ENCODE measurements at regions not wholly inside any gene's neighbourhood (a gene's known extent, or its start where the extent isn't known, plus 50 kb on each side); places are given as distances from the start of the nearest gene placed in this dataset.

DNA sequence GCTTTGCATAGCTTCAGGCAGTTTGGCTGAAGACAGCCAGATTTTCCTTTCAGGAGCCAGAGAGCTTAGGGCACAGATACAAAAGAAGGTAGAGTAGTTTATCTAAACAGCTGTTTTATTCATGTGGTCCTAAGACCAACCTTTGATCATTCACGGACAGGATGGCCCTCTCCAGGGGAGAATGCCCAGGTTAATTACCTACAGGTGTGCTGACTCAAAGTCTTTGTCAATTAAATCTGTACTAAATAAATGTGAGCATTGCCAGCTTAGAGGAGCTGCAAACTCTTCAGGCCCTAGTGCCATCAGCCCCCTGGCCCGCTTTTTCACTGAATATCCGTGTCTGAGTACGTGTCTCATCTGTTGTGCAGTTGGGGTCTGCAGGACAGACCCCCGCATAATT is 554.7 kb downstream of the NUP35 start:
- H3K36me3 ChIP-seq (ENCODE audit: insufficient read depth, low read length), result no peaks in the 10 kb centered on the region
- H3K27ac ChIP-seq (ENCODE audit: low read depth, low read length), result no peak overlapping the region
- no peaks in the 10 kb centered on the region for H3K79me2 ChIP-seq (ENCODE audit: control insufficient read depth, insufficient read depth, low read length, unreplicated experiment)
- H3K4me3 ChIP-seq (ENCODE audit: low read depth, low read length), result no peak overlapping the region
- H2AFZ ChIP-seq (ENCODE audit: low read length, unreplicated experiment), result no peak overlapping the region
- H3K27me3 ChIP-seq (ENCODE audit: insufficient read depth, low read length), result no peaks in the 10 kb centered on the region
- H3K4me1 ChIP-seq (ENCODE audit: control insufficient read depth, insufficient read depth, low read length, unreplicated experiment), result no peaks in the 10 kb centered on the region

DNA sequence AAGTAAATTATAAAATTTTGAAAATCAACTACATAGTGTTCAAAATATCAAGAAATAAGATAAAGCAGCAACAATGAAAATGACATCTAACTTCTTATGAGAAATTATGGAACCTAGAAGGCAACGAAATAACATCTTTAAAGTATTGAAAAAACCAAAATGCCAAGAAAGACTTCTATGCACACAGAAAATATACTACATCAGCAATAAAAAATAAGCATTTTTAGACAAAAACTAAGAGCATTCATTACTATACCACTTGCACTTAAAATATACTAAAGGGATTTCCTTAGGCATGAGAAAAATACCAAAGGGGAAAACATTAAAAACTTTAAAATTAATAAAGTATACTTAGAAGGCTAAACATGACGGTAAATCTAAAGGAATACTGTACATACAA is 556.3 kb downstream of the NUP35 start:
- H3K36me3 ChIP-seq (ENCODE audit: insufficient read depth, low read length), result no peaks in the 10 kb centered on the region
- no peaks in the 10 kb centered on the region for H3K4me1 ChIP-seq (ENCODE audit: control insufficient read depth, insufficient read depth, low read length, unreplicated experiment)
- H3K4me3 ChIP-seq (ENCODE audit: low read depth, low read length), result no peak overlapping the region
- H2AFZ ChIP-seq (ENCODE audit: low read length, unreplicated experiment), result no peak overlapping the region
- H3K27me3 ChIP-seq (ENCODE audit: insufficient read depth, low read length), result no peaks in the 10 kb centered on the region
- no peaks in the 10 kb centered on the region for H3K79me2 ChIP-seq (ENCODE audit: control insufficient read depth, insufficient read depth, low read length, unreplicated experiment)
- no peak overlapping the region for H3K27ac ChIP-seq (ENCODE audit: low read depth, low read length)

DNA sequence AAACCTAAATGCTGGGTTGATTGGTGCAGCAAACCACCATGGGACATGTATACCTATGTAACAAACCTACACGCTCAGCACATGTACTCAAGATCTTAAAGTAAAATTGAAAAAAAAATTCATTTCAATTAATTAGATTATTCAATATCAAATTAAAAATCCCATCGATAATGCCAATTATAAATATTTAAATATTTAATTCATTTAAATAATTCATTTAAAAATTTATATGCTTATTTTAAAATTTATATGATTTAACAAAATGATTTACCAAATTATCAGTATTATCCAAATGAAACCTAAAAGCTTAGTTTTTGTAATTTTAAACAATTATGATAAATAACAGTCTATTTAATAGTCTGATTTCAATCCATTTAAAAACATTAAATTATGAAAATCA is 560.4 kb downstream of the NUP35 start:
- Histone ChIP-seq H3K27ac (ENCODE audit: low read depth, low read length) (no peak overlapping the region), H3K27me3 (ENCODE audit: insufficient read depth, low read length) (no peaks in the 10 kb centered on the region), H3K79me2 (ENCODE audit: control insufficient read depth, insufficient read depth, low read length, unreplicated experiment) (no peaks in the 10 kb centered on the region), H3K36me3 (ENCODE audit: insufficient read depth, low read length) (no peaks in the 10 kb centered on the region), H3K4me3 (ENCODE audit: low read depth, low read length) (no peak overlapping the region), H2AFZ (ENCODE audit: low read length, unreplicated experiment) (no peak overlapping the region), H3K4me1 (ENCODE audit: control insufficient read depth, insufficient read depth, low read length, unreplicated experiment) (no peaks in the 10 kb centered on the region)

DNA sequence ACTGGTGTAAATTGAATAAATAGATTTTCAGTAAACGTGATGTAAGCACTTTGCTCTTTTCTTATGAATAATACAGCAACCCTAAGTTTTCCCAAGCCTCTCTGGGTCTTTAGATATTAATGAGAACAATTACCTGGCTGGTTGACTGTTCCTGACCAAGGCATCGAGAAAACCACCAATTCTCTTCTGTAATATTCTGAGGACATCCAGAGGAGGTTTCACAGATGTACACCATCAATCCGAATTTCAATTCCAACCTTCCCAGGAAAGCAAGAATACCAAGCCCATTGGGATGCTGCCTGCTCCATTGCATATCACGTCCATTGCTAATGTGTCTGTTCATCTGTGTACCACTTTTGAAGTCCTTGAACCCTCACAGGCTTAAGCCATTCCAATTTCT is 571.8 kb downstream of the NUP35 start:
- Histone ChIP-seq H3K4me1 (ENCODE audit: control insufficient read depth, insufficient read depth, low read length, unreplicated experiment) (no peaks in the 10 kb centered on the region), H3K79me2 (ENCODE audit: control insufficient read depth, insufficient read depth, low read length, unreplicated experiment) (no peaks in the 10 kb centered on the region), H3K4me3 (ENCODE audit: low read depth, low read length) (no peak overlapping the region), H3K27ac (ENCODE audit: low read depth, low read length) (no peak overlapping the region), H3K36me3 (ENCODE audit: insufficient read depth, low read length) (no peaks in the 10 kb centered on the region), H2AFZ (ENCODE audit: low read length, unreplicated experiment) (no peak overlapping the region), H3K27me3 (ENCODE audit: insufficient read depth, low read length) (no peaks in the 10 kb centered on the region)

DNA sequence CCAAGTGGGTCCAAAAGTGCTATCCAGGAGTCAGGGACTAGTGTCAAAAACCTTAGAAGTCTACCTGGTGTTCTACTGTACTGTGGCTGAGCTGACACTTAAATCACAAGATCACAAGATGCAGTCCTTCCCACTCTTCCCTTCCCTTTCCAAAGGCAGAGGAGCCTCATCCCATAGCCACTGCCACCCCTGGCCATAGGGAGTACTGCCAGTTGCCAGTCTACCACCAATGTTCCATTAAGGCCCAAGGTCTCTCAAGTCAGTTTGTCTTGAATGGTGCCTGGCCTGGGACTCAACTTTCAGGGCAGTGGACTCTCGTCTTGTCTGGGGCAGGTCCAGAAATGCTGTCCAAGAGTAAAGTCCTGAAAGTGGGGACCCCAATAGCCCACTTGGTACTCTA is 585.6 kb downstream of the NUP35 start:
- Histone ChIP-seq H3K4me1 (ENCODE audit: control insufficient read depth, insufficient read depth, low read length, unreplicated experiment) (no peaks in the 10 kb centered on the region), H3K4me3 (ENCODE audit: low read depth, low read length) (no peak overlapping the region), H3K27me3 (ENCODE audit: insufficient read depth, low read length) (no peaks in the 10 kb centered on the region)

DNA sequence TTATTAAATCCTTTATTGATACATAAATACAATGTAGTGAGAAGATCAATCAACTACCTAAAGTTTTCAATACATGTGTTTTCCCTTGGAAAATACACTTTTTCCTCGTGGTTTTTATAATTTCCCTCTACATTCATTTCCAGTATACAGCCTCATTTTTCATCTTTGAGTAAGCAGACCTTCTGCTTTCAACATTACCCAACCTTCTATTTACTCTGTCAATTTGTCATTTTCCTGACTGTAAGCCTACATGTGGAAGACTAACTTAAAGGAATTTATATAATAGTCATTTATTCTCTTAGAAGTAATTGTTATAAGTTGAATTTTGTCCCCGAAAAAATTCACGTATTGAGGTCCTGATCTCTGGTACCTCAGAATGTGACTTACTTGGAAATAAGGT is 594.0 kb downstream of the NUP35 start:
- H3K4me3 ChIP-seq (ENCODE audit: low read depth, low read length), result no peak overlapping the region
- no peaks in the 10 kb centered on the region for H3K4me1 ChIP-seq (ENCODE audit: control insufficient read depth, insufficient read depth, low read length, unreplicated experiment)
- no peaks in the 10 kb centered on the region for H3K36me3 ChIP-seq (ENCODE audit: insufficient read depth, low read length)
- H3K27me3 ChIP-seq (ENCODE audit: insufficient read depth, low read length), result no peaks in the 10 kb centered on the region
- no peak overlapping the region for H2AFZ ChIP-seq (ENCODE audit: low read length, unreplicated experiment)
- no peaks in the 10 kb centered on the region for H3K79me2 ChIP-seq (ENCODE audit: control insufficient read depth, insufficient read depth, low read length, unreplicated experiment)
- no peak overlapping the region for H3K27ac ChIP-seq (ENCODE audit: low read depth, low read length)

More for the DNA sequence above, 585.6 kb downstream of the NUP35 start:
- no peaks in the 10 kb centered on the region for H3K36me3 ChIP-seq (ENCODE audit: insufficient read depth, low read length)
- H2AFZ ChIP-seq (ENCODE audit: low read length, unreplicated experiment), result no peak overlapping the region
- no peaks in the 10 kb centered on the region for H3K79me2 ChIP-seq (ENCODE audit: control insufficient read depth, insufficient read depth, low read length, unreplicated experiment)
- no peak overlapping the region for H3K27ac ChIP-seq (ENCODE audit: low read depth, low read length)

DNA sequence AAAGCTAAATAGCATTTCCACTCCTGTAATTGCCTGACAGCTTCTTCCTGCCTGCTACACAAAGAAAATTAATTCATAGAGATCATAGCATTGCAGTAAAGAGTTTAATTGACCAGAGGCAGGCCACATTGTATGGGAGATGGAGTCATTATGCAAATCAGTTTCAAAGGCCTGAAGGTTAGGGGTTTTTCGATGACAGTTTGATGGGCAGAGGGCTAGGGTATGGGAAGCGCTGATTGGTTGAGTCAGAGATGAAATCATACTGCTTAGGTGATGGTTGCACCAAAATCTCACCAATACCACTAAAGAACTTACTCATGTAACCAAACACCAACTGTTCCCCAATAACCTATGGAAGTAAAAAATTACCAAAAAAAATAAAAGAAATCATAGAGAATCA is 599.0 kb downstream of the NUP35 start:
- Histone ChIP-seq H3K27me3 (ENCODE audit: insufficient read depth, low read length) (no peaks in the 10 kb centered on the region), H3K79me2 (ENCODE audit: control insufficient read depth, insufficient read depth, low read length, unreplicated experiment) (no peaks in the 10 kb centered on the region), H3K4me1 (ENCODE audit: control insufficient read depth, insufficient read depth, low read length, unreplicated experiment) (no peaks in the 10 kb centered on the region), H3K27ac (ENCODE audit: low read depth, low read length) (no peak overlapping the region), H2AFZ (ENCODE audit: low read length, unreplicated experiment) (no peak overlapping the region), H3K4me3 (ENCODE audit: low read depth, low read length) (no peak overlapping the region), H3K36me3 (ENCODE audit: insufficient read depth, low read length) (no peaks in the 10 kb centered on the region)

DNA sequence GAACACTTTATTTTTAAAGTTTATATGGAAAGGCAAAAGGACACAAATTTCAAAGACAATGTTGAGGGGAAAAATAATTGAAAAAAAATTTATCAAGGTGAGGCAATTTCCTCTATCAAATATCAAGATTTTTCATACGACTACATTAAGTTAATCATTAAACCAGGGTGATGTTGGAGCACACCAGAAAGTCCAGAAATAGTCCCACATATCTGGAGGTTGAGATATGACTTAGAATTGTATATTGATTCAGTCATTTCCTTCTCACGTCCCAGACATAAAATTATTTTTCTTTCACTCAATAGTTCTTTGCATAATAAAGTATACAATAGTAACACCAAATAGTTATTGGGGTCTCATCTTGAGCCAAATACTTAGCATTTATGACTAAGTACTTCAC is 605.1 kb downstream of the NUP35 start:
- Histone ChIP-seq H3K36me3 (ENCODE audit: insufficient read depth, low read length) (no peaks in the 10 kb centered on the region), H3K27me3 (ENCODE audit: insufficient read depth, low read length) (no peaks in the 10 kb centered on the region), H3K4me3 (ENCODE audit: low read depth, low read length) (no peak overlapping the region), H3K27ac (ENCODE audit: low read depth, low read length) (no peak overlapping the region), H3K79me2 (ENCODE audit: control insufficient read depth, insufficient read depth, low read length, unreplicated experiment) (no peaks in the 10 kb centered on the region), H3K4me1 (ENCODE audit: control insufficient read depth, insufficient read depth, low read length, unreplicated experiment) (no peaks in the 10 kb centered on the region), H2AFZ (ENCODE audit: low read length, unreplicated experiment) (no peak overlapping the region)

DNA sequence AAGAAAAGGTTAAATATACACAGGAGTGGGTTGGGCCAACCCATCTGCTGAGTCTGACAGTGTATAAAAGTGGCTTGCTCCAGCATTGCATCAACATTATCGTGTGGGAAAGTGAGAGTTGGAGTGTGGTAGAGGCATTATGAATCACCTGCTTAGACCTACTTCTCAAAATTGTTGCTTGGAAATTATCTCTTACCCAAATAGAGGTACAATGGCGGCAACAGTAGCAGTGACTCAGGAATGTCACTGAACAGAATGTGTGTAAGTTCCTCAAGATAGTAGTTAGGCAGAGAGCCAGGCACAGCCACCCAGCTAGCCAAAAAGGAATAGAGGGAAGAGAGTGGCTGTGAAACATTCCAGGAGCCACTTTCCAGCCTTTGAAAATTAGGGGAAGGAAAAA is 616.0 kb downstream of the NUP35 start:
- Histone ChIP-seq H3K79me2 (ENCODE audit: control insufficient read depth, insufficient read depth, low read length, unreplicated experiment) (no peaks in the 10 kb centered on the region), H2AFZ (ENCODE audit: low read length, unreplicated experiment) (no peak overlapping the region), H3K4me1 (ENCODE audit: control insufficient read depth, insufficient read depth, low read length, unreplicated experiment) (no peaks in the 10 kb centered on the region), H3K36me3 (ENCODE audit: insufficient read depth, low read length) (no peaks in the 10 kb centered on the region), H3K27ac (ENCODE audit: low read depth, low read length) (no peak overlapping the region), H3K27me3 (ENCODE audit: insufficient read depth, low read length) (no peaks in the 10 kb centered on the region), H3K4me3 (ENCODE audit: low read depth, low read length) (no peak overlapping the region)

DNA sequence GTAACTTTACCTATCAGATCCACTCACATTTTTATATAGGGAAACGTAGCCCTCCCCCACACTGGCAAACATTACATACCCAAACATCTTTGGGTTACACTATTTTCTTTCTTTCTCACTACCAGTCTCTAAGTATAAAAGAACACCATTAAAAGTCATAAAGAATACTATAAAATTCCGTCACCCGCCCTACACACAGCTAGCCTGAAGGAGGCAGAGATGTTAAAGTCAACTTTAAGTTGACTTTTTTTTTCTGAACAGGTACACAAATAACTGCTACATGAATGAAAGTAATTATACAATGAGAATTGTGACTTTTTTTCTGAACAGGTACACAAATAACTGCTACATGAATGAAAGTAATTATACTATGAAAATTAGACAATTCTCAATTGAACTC is 628.3 kb downstream of the NUP35 start:
- H3K79me2 ChIP-seq (ENCODE audit: control insufficient read depth, insufficient read depth, low read length, unreplicated experiment), result no peaks in the 10 kb centered on the region
- H3K4me1 ChIP-seq (ENCODE audit: control insufficient read depth, insufficient read depth, low read length, unreplicated experiment), result no peaks in the 10 kb centered on the region
- H3K27ac ChIP-seq (ENCODE audit: low read depth, low read length), result no peak overlapping the region
- no peaks in the 10 kb centered on the region for H3K36me3 ChIP-seq (ENCODE audit: insufficient read depth, low read length)
- H3K4me3 ChIP-seq (ENCODE audit: low read depth, low read length), result no peak overlapping the region
- no peaks in the 10 kb centered on the region for H3K27me3 ChIP-seq (ENCODE audit: insufficient read depth, low read length)
- H2AFZ ChIP-seq (ENCODE audit: low read length, unreplicated experiment), result no peak overlapping the region

DNA sequence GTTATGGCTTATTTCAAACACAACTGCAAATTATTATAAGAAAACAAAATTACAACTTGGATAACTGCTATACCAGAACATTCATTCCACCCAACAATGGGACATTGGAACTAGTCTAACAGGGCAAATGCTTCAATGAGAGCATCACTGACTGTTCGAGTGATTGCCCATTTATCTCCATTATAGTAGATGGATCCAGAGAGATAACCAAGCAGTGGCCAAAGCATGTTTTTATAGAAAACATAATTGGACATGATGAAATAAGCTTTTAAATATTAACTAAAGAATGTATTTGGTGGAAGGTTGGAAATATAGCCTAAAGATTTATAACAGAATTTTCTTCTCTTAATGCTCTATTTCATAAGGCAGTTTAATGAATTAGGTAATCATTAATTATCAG is 634.8 kb downstream of the NUP35 start:
- H3K4me3 ChIP-seq (ENCODE audit: low read depth, low read length), result no peak overlapping the region
- H3K79me2 ChIP-seq (ENCODE audit: control insufficient read depth, insufficient read depth, low read length, unreplicated experiment), result no peaks in the 10 kb centered on the region
- no peaks in the 10 kb centered on the region for H3K4me1 ChIP-seq (ENCODE audit: control insufficient read depth, insufficient read depth, low read length, unreplicated experiment)
- H3K36me3 ChIP-seq (ENCODE audit: insufficient read depth, low read length), result no peaks in the 10 kb centered on the region
- no peaks in the 10 kb centered on the region for H3K27me3 ChIP-seq (ENCODE audit: insufficient read depth, low read length)
- H3K27ac ChIP-seq (ENCODE audit: low read depth, low read length), result no peak overlapping the region
- H2AFZ ChIP-seq (ENCODE audit: low read length, unreplicated experiment), result no peak overlapping the region

DNA sequence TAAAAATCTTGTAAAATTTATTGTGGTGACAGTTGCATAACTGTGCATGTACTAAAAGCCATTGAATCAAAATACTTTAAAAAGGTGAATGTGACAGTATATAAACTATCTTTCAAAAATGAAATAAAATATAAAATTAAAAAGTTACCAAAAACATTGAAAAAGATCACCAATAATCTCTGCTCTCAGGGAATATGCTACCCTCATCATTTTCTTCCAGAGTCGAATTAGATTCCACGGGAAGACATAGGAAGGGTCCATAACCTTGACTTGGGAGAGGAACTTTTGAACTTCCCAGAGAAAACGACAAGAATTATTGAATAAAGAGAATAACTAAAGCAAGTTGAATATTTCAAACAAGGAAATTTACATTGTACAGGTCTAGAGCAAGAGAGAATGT is 649.5 kb downstream of the NUP35 start:
- no peak overlapping the region for H2AFZ ChIP-seq (ENCODE audit: low read length, unreplicated experiment)
- H3K27ac ChIP-seq (ENCODE audit: low read depth, low read length), result no peak overlapping the region
- H3K4me1 ChIP-seq (ENCODE audit: control insufficient read depth, insufficient read depth, low read length, unreplicated experiment), result no peaks in the 10 kb centered on the region
- no peak overlapping the region for H3K4me3 ChIP-seq (ENCODE audit: low read depth, low read length)
- no peaks in the 10 kb centered on the region for H3K36me3 ChIP-seq (ENCODE audit: insufficient read depth, low read length)
- no peaks in the 10 kb centered on the region for H3K79me2 ChIP-seq (ENCODE audit: control insufficient read depth, insufficient read depth, low read length, unreplicated experiment)
- no peaks in the 10 kb centered on the region for H3K27me3 ChIP-seq (ENCODE audit: insufficient read depth, low read length)

Data from ACC112 (cell line).